NCI-H2227 treated with DMSO at 0.1 percent for 48 hours (cell line): ENCODE measurements at regions not wholly inside any gene's neighbourhood (a gene's known extent, or its start where the extent isn't known, plus 50 kb on each side); places are given as distances from the start of the nearest gene placed in this dataset.
"Not testable (repeated sequence)": the region's sequence is repeated elsewhere in the genome, so short reads cannot be mapped to it uniquely, and the experiment has no call there.

Experiments used
- DNase-seq: peaks from one replicate; lab custom pipeline; 2025; lab: John Stamatoyannopoulos, UW

DNA sequence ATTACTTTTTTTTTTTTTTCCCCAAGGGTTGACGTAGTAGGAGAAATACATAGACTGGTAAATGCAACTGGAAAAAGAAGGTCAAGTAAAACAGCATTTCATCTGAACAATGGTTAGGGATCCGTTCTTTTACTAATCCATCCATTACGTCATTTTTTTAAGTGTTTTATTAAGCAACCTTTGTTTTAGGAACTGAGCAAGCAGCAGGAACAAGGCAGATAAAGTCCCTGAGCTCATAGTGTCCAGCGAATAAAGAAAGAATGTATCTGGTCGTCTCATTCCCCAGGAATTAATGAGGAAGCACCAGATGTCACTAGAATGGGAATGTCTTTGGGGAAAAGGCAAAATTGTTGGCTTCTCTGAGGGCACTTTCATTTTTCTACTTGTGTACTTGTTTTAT, 842.4 kb downstream of the TDRD15 start:
- DNase-seq = no peak

DNA sequence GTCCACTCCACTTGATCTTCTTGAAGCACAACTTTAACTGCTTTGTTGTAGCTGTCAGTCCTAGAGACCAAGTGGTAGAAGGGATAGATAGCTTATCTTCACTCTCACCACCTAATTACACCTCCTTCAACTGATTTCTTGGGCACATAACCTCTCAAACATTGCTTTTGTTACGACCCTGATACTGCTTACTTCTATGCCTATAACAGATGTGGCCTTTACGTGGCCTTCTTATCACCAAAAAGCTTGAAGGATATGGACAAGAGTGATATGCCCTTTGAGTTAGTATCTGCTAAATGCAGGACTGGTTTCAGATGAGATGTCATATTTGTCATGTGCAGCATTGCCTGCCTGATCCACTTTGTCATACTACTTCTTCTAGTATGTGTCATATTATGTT, 847.2 kb downstream of the TDRD15 start:
- no peak for DNase-seq

DNA sequence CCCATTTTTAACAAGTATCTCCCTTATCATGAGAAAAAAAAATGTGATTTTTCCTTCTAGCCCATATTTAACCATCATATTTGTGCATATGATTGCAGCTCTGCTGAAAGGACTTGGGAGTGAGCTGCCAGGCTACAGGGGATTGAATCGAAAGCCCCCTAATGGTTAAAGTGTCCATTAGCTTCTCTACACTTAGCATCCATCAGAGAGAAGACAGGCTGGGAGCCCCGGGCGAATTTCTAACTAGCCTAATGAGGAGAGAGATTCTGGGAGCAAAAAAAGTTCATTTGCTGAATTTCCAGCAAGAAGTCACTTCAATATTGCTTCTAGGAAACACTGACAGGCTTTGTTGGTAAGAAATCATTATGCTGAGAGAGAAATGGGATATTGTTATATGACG, 848.8 kb downstream of the TDRD15 start:
- no peak for DNase-seq

DNA sequence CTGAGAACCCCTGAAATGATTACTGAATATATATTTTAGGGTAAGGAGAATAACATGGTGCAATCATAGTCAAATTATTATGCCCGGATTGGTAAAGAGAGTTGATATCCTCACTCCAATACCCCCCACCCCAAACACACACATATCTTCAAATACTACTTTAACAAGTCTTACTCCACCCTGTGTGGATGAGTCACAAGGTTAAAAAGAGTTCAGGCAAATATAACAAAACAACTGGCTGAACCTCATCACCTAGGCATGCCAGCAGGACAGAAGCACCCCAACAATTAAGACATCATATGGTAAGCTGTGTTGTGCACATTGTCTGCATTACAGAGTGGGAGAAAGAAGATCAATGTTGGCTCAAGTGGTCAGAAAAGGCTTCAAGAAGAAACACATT, 857.4 kb downstream of the TDRD15 start:
- DNase-seq = no peak

DNA sequence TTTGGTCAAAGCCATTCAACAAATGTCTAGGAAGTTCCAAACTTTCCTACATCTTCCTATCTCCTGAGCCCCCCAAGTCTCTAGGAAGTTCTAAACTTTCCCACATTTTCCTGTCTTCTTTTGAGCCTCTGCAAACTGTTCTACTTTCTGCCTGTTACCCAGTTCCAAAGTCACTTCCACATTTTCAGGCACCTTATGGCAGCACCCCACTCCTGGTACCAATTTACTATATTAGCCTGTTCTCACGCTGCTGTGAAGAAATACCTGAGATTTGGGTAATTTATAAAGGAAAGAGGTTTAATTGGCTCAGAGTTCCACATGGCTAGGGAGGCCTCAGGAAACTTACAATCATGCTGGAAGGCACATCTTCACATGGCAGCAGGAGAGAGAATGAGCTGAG, 869.2 kb downstream of the TDRD15 start:
- DNase-seq = no peak

DNA sequence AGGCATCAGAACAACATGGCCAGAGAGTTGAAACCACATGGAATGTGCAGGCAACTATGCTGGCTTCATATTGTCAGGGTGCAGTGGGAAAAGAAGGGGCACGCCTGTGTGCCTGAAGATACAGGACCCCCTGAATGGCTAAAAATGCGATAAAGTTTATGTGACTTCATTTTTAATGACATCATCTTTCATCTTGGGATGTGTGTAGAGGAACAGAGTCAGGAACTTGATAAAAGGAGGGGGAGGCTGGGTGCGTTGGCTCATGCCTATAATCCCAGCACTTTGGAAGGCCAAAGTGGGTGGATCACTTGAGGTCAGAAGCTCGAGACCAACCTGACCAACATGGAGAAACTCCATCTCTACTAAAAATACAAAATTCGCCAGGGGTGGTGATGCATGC, 872.6 kb downstream of the TDRD15 start:
- DNase-seq = no peak

DNA sequence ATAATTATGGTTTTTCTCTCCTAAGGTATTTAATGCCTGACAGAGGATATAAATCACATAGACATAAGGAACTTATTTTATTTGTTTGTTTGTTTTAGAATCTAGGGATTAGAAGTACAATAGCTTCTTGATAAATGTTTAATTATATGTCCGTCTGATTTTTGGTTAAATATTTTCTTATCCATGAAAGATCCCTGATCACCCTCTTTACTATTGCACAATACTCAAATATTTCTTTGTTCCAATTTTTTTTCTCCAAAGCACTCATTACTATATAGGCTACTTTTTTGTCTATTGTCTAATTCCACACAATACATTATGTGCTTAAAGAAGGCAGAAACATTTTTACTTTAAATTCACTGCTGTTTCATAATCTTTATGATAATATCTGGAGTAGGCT, 875.8 kb downstream of the TDRD15 start:
- DNase-seq = no peak

DNA sequence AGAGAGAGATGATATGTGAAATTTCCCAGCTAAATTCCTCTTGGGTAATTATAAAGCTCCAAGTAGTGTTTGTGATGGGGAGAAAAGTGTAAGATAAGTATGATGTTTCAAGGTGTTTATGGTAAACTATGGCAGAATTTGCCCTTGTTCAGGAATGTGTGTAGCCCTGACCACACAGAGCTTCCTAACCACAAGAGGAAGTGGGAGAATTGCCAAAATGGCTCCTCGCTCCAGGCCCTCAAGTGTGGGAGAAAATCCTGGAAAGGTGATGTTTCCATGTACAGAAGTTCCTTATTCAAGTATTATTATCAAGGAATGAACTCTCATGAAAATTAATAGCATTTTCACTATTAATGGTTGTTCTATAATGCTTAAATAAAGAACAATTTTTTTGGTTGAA, 878.3 kb downstream of the TDRD15 start:
- no peak for DNase-seq

DNA sequence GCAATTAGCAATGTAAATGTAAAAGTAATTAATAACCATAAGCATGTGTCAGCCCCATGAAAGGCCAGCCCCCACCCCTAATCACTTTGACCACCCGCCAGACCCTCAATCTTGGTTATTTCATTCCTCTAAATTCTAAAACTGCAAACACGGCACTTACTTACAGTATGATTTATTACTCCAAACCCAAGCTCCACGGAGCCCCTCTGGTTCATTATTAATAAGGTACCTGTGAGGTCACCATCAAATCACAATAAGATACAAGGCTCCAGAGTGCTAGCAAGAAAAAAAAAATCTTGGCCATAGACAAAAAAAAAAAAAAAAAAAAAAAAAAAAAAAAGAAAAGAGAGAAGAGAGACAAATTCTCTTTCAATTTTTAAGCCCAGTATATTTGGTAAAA, 879.5 kb downstream of the TDRD15 start:
- no peak for DNase-seq

DNA sequence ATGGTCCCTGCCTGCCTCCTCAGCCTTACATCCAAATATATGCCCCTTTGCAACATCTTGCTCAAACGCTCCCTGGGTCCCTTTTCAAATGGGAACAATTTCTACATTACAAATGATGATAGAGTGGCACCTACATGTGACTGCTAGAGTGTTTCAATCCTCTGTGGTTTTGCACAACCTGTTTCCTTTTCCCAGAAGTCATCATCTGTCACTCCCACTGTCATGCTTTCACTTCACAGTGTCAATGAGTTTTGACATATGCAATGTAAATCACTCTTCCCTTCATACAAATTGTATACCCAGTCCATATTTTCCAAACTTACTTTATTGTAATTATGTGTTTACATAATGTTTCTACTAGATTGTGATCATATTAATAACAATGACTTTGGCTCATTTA, 887.3 kb downstream of the TDRD15 start:
- no peak for DNase-seq

DNA sequence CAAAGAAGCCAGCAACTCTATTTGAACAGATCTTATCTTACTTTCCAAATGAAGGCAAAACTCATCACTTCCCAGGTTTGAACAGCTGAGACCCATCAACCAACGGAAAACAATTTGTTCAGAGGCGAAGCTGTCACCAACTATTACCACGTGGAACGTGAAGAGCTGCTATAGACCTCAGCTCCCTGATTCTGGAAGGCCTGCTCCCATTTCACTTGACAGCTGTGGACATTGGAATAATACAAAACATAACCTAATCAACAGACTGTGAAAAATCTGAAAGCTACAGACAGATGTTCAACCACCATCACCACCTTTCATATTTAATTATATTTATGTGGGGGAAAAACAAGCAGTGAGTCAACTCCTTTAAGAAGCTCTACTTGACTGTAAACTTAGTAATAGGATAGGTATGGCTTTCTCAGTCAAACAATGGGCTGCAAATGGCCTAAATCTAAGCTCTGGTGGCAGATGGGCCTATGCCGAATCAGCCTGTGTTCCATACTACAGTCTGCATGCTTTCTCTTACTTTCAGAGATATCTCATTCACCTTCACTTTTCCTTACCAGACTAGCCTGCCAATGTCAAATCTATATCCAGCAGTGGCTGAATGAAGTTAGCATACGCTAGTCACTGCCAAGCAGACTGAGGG, 896.4 kb downstream of the TDRD15 start:
- no peak for DNase-seq

DNA sequence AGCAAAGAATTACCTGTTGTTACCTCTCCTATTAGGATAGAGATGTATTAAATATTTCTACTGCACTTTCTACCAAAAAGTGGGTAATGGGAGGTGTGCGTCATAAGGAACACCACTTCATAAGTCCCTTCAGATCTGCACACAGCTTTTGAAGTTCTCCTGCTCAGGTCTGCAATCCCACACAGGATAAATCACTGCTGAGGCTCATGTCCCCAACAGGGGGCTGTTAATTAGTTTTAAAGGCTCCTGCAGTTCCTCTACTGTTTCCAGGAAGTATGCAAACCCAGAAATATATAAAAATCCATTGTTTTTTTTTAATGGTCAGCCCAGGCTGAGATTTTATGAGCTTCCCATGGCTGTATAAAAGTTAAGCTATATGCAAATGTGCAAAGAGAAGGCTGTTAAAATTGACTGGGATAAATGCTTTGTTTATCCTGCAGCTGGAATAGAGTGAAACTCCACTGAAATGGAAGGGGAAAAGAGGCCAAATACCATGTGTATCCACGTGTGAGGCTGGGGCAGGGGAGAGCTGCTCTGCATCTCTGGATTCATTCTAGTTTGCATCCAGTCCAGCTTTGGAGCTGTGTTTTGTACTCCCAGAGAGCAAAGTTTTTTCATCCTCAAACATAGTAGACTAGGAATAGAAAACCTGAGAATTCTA, 903.7 kb downstream of the TDRD15 start:
- no peak for DNase-seq

DNA sequence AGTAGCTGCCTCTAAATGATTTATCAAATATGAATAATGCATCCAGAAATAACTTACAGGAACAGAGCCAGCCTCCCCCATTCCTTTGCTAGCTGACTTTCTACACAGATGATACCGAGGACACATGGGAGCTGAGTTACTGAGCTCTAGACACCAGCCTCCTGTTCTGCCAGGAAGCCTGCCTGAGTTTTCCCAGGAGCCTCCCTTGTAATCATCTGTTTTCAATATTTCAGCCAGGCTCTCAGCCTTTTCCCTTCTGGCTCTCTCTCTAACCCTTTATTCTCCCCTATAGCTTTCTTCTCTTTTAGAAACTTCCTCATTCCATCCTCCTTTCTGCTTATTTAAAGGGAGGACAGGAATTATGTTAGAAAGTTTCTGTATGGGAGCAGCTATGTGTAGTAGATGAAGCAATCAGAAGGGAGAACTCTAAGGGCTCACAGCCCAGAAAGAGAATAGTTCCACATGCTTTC, 911.6 kb downstream of the TDRD15 start:
- no peak for DNase-seq

DNA sequence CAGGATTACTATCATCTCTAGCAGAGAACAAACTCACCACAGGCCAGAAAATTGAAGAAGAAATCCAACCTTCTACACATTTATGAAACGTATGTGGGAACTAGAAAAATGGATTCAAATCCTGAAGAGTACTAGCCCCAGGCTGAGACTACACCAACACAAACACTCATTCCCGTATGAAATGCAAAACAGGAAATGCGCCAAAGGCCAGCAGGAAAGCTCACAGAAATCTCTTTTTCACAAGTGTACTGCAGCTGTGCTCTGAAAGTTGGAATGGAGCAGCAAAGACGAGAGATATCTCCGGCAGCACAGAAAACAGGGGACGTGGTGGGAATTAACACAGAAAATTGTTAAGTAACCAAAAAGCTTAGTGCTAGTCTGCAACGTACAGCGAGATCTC, 913.5 kb downstream of the TDRD15 start:
- DNase-seq = no peak

DNA sequence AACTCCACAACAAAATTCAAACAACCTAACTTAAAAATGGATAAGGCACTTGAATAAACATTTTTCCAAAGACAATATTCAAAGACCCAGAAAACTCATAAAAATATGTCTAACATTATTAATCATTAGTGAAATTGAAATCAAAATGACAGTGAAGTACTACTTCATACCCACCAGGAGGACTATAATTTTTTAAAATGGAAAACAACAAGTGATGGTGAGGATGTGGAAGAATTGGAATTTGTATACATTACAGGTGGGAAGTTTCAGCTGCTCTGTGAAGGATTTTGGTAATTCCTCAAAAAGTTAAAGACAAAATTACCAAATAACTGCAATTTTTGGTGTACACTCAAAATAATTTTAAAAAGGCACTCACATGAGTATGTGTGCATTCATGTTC, 920.0 kb downstream of the TDRD15 start:
- DNase-seq = no peak

DNA sequence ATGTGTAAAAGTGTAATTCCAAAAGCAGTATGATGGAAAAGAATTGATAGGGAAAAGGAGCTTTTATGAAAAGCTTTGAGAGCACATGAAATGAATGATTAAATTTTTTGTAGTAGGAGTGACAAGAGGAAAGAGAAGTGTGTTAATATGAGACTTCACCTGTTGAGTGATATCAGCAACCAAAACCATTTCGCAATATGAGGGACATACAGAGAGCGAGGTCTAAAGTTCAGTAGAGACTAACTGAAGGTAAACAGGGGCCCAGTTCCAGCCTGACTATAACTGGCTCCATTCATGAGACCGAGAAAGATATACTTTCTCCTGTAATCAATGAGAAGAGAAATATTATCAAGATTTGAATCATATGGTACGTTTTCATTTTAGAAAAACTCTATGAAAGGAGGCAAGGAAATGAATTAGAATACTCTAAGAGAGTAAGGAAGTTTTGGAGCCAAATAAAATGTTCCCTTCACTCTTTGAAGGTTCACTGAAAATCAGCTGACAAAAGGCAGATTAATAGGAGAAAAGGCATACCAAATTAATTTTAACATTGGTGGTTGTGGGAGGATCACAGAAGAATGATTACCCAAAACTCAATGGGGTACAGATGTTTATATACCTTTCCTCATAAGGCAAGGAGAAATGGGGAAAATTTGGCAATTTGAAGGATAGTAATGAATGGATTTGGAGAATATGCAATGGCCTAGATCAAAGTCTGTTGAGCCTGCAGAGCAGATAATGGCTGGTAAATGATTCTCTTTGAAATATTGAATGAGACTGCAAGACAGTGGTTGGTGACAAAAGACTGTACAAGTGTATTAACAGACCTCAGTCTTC, 932.2 kb downstream of the TDRD15 start:
- DNase-seq = no peak

DNA sequence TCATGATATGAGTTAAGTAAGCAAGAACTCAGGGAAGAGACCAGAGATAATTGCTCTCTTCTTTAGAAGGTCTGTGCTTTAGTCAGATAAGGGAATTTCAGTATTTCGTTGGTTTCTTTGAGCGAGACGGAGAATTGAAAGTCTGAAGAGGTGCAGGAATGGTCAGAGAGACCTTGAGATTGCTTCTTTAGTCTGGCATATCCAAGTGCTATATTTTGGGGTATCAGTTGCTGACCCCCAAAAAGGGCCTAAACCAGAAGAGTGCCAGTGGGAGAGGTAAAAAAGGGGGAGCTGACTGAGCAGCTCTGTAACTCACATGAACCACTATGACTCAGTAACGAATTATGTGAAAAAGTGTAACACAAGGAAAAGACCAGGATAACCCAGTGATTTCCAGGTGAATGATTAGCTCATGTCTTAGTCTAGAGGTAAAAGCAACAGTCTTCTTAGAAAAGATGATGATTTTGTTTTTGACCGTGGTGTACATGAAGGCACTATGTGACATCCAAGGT, 932.9 kb downstream of the TDRD15 start:
- DNase-seq = no peak

DNA sequence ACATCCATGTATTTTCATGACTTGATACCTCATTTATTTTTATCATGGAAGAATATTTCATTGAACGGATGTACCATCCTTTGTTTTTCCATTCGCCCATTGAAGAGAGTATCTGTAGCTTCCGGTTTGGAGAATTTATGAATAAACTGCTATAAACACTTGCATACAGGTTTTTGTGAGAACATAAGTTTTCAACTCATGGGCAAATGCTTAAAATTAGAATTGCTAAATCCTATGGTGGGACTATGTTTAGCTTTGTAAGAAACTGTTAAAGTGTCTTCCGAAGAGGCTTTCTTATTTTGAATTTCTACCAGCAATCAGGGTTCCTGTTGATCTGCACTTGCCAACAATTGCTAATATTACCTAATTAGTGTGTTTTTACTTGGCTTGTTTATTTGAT, 938.9 kb downstream of the TDRD15 start:
- DNase-seq = no peak

DNA sequence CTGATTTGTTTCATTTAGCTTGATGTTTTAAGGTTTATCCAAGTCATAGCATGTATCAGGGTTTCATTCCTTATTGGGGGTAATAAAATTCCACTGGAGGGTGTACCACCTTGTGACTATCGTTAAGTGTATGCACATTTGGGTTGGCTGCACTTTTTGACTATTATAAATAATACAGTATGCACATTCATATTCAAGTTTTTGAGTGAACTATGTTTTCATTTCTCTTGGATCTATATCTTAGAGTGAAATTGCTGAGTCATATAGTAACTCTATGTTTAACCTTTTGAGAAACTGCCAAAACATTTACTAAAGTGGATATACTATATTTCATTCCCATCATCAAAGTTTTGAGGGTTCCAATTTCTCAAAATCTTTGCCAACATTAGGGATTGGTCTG, 952.7 kb downstream of the TDRD15 start:
- DNase-seq = no peak

DNA sequence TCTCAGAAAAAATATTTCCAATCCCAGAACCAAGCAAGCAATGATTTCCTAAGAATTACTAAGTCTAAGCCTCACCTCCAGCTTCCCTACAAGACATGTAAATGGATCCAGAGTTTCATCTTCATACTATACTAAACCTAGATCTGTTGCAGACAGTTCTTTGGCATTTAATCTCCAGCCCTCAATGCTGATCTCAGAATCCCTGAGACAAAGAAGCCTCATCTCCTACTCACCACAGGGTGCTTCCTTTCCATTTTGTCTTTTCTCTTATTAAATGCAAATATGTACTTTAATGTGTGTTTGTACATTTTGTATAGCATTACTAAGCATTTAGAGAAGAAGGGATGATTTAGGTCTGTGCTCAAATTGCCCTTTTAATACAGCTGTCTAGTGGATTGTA, 954.9 kb downstream of the TDRD15 start:
- no peak for DNase-seq

DNA sequence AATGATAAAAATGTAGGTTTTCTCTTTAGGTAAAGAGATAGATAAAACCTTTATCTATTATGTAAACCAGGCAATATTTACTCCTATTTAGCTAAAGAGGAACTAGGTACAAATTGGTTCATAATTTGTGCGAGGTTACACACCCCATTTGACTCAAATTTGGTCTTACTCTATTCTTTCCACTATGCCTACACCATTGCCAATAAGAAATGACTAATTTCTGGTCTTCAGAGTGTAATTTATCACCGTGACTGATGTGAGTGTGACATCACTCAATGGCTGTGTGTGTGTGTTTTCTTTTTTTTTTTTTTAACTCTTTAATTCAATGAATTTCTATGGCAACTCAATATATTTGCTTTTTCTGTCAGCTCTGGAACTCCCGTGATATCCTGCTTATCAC, 955.8 kb downstream of the TDRD15 start:
- DNase-seq = no peak

DNA sequence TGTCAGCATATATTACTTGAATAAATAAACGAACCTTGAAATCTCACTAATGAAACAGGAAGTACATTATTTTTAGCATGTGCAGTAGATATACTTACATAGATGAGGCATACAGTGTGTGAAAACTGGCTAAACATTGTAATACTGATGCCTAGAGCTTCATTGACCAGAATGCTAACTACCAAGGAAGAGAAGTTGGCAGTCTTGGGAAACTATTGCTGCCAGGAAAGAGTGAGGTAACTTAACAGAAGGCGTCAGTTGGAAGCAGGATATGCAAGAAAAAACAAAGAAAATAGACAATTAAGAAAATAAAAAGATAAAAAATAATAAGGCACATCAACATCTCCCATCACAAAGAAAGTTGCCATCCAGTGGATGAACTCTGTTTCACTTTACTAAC, 963.0 kb downstream of the TDRD15 start:
- DNase-seq = no peak

DNA sequence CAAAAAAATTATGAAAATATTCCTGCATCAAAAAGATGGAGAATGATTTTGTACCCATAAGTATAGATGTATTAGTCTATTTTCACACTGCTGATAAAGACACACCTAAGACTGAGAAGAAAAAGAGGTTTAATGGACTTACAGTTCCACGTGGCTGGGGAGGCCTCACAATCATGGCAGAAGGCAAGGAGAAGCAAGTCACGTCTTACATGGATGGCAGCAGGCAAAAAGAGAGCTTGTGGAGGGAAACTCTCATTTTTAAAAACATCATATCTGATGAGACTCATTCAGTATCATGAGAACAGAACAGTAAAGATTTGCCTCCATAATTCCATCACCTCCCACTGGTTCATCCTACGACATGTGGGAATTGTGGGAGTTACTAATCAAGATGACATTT, 979.8 kb downstream of the TDRD15 start:
- DNase-seq = not testable (repeated sequence)
